Liver (tissue), 8 donors: ENCODE measurements at regions not wholly inside any gene's neighbourhood (a gene's known extent, or its start where the extent isn't known, plus 50 kb on each side); places are given as distances from the start of the nearest gene placed in this dataset.
"Not testable (repeated sequence)": the region's sequence is repeated elsewhere in the genome, so short reads cannot be mapped to it uniquely, and the experiment has no call there.

Experiments
- DNase-seq: peaks from one replicate; pipeline ENCODE4 v3.0.0-alpha.2; 2017; ENCODE audit warnings: low spot score
- H3K27ac ChIP-seq, 2 donors: one replicate each; pipeline ENCODE4 v1.7.0; 2013; ENCODE audit warnings: inconsistent platforms in 2 of 2, low read length in 2 of 2, control low read depth in 1 of 2, low read depth in 1 of 2, mild to moderate bottlenecking in 1 of 2
- H3K27me3 ChIP-seq, 4 donors: one replicate each; pipeline versions ENCODE4 v1.6.1 to v1.7.0; 2013; ENCODE audit warnings: low read length in 3 of 4, inconsistent platforms in 1 of 4, mild to moderate bottlenecking in 1 of 4, moderate library complexity in 1 of 4; ENCODE audit not compliant: control insufficient read depth in 4 of 4, insufficient read depth in 4 of 4
- H3K36me3 ChIP-seq, 4 donors: one replicate each; pipeline versions ENCODE4 v1.6.1 to v1.7.0; 2013; ENCODE audit warnings: low read length in 3 of 4, mild to moderate bottlenecking in 3 of 4, low read depth in 1 of 4, moderate library complexity in 1 of 4; ENCODE audit not compliant: control insufficient read depth in 4 of 4, insufficient read depth in 3 of 4
- H3K4me1 ChIP-seq, 4 donors: one replicate each; pipeline versions ENCODE4 v1.6.1 to v1.7.0; 2013; ENCODE audit warnings: low read length in 3 of 4, mild to moderate bottlenecking in 3 of 4, moderate library complexity in 1 of 4; ENCODE audit not compliant: control insufficient read depth in 4 of 4, insufficient read depth in 4 of 4
- H3K4me3 ChIP-seq, 3 donors: one replicate each; pipeline versions ENCODE4 v1.6.1 to v1.7.0; 2013; ENCODE audit warnings: low read length in 3 of 3, control low read depth in 1 of 3, low read depth in 1 of 3, mild to moderate bottlenecking in 1 of 3
- H3K9ac ChIP-seq, 2 donors: one replicate each; pipeline ENCODE4 v1.7.0; 2013; ENCODE audit warnings: low read length in 2 of 2, mild to moderate bottlenecking in 2 of 2, moderate library complexity in 2 of 2, control low read depth in 1 of 2, low read depth in 1 of 2
- H3K9me3 ChIP-seq, 4 donors: one replicate each; pipeline versions ENCODE4 v1.6.1 to v1.7.0; 2013; ENCODE audit warnings: low read length in 3 of 4; ENCODE audit not compliant: control insufficient read depth in 4 of 4
- ATF3 ChIP-seq: IDR thresholded peaks from 2 replicates; pipeline ENCODE4 v1.6.1; 2016; ENCODE audit warnings: antibody characterized with exemption
- CTCF ChIP-seq: fragments of 150-350 bp; IDR thresholded peaks from 2 replicates; pipeline ENCODE4 v1.5.1; 2017; ENCODE audit warnings: improper control_type of control experiment, low read depth, low read length; ENCODE audit not compliant: missing input control
- EGR1 ChIP-seq, 2 donors: IDR thresholded peaks; 2 replicates each; pipeline ENCODE4 v1.6.1; 2016 to 2018; ENCODE audit warnings: antibody characterized with exemption in 2 of 2, low read depth in 2 of 2
- FOXA1 ChIP-seq: IDR thresholded peaks from 2 replicates; pipeline ENCODE4 v1.6.1; 2016; ENCODE audit warnings: antibody characterized with exemption
- FOXA2 ChIP-seq: IDR thresholded peaks from 2 replicates; pipeline ENCODE4 v1.6.1; 2016; ENCODE audit warnings: antibody characterized with exemption
- GABPA ChIP-seq, 2 donors: IDR thresholded peaks in 1 of 2; conservative IDR thresholded peaks in 1 of 2; 2 replicates each; pipeline ENCODE4 v1.6.1; 2016; ENCODE audit warnings: antibody characterized with exemption in 2 of 2, mild to moderate bottlenecking in 1 of 2, moderate library complexity in 1 of 2
- JUND ChIP-seq, 2 donors: IDR thresholded peaks; 2 replicates each; pipeline ENCODE4 v1.6.1; 2016; ENCODE audit warnings: antibody characterized with exemption in 2 of 2
- RAD21 ChIP-seq, 2 donors: IDR thresholded peaks; 2 replicates each; pipeline ENCODE4 v1.6.1; 2016; ENCODE audit warnings: antibody characterized with exemption in 2 of 2, mild to moderate bottlenecking in 2 of 2
- SP1 ChIP-seq: IDR thresholded peaks from 2 replicates; pipeline ENCODE4 v1.6.1; 2018; ENCODE audit warnings: antibody characterized with exemption, mild to moderate bottlenecking
- WGBS: extraction: QIAGEN DNeasy Blood & Tissue Kit; methylation state at CpG from one replicate; pipeline ENCODE4 v1.1.7; 2013; 5-methylcytosine and 5-hydroxymethylcytosine counted together
- TF ChIP-seq, protein P1 (sequence below): IDR thresholded peaks from 2 replicates; pipeline ENCODE4 v1.6.1; 2016; ENCODE audit warnings: antibody characterized with exemption
- TF ChIP-seq, protein P2 (sequence below): IDR thresholded peaks from 2 replicates; pipeline ENCODE4 v1.6.1; 2016; ENCODE audit warnings: antibody characterized with exemption
- donor health status: healthy.
- donor health status: healthy.
- donor health status: healthy.
- donor health status: healthy.
- donor health status: healthy.

GRCh38 chr1:192463661-192464060 is 111.9 kb upstream of the RGS1 start (continued):
- TF ChIP-seq, protein P1, sequence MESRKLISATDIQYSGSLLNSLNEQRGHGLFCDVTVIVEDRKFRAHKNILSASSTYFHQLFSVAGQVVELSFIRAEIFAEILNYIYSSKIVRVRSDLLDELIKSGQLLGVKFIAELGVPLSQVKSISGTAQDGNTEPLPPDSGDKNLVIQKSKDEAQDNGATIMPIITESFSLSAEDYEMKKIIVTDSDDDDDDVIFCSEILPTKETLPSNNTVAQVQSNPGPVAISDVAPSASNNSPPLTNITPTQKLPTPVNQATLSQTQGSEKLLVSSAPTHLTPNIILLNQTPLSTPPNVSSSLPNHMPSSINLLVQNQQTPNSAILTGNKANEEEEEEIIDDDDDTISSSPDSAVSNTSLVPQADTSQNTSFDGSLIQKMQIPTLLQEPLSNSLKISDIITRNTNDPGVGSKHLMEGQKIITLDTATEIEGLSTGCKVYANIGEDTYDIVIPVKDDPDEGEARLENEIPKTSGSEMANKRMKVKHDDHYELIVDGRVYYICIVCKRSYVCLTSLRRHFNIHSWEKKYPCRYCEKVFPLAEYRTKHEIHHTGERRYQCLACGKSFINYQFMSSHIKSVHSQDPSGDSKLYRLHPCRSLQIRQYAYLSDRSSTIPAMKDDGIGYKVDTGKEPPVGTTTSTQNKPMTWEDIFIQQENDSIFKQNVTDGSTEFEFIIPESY, result no peak
- TF ChIP-seq SP1, result no peak

GRCh38 chr1:192465221-192465620 is 110.4 kb upstream of the RGS1 start:
- not testable (repeated sequence) for H3K4me3 ChIP-seq, H3K27ac ChIP-seq, H3K36me3 ChIP-seq, H3K4me1 ChIP-seq, DNase-seq, H3K27me3 ChIP-seq, H3K9ac ChIP-seq, H3K9me3 ChIP-seq
- 81% methylated on average over 4 of the region's 4 CpGs for WGBS

DNA sequence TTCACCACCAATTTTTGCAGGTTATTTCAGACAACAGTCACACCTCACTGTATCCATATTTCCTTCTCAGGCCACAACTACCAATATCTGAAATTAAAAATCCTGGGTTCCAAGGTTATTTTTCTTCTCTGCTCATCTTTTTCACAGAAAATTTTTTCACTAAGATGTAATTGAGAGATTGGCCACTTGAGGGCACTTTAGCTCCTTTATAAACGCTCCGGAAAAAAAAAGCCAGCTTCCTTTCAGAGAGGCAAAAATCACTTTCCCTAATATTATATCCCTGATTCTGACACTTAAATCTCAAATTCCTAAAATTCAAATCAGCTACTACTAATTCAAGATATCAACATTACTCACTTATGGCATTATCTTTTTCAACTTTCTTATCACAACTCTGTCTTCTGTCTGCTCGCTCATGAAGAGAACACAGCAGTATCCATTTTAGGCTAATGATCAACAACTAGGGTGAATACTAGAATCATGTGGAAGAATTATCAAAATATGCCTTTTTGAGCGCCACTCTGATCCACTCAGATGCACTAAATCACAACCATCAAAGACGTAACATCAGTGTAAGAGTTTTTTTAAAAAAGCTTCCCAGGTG is 101.4 kb upstream of the RGS1 start:
- 38% methylated on average over 5 of the region's 5 CpGs for WGBS
- no peaks in the 10 kb centered on the region for H3K36me3 ChIP-seq

More for the DNA sequence above, 101.4 kb upstream of the RGS1 start:
- H3K27ac ChIP-seq, result no peak overlapping the region
- H3K4me1 ChIP-seq, result no peaks in the 10 kb centered on the region
- no peaks in the 10 kb centered on the region for H3K9me3 ChIP-seq
- no peak for TF ChIP-seq EGR1 (IDR thresholded peaks at IDR 0.05; ENCODE audit: low read depth in 2 of 2)
- TF ChIP-seq FOXA1, result no peak
- TF ChIP-seq CTCF, result peak; percentile 66
- no peak for TF ChIP-seq GABPA (IDR thresholded peaks at IDR 0.05 in 1 of 2, conservative IDR thresholded peaks at IDR 0.05 in 1 of 2)
- TF ChIP-seq, protein P2, sequence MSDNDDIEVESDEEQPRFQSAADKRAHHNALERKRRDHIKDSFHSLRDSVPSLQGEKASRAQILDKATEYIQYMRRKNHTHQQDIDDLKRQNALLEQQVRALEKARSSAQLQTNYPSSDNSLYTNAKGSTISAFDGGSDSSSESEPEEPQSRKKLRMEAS, result no peak
- TF ChIP-seq JUND (IDR thresholded peaks at IDR 0.05), result no peak
- no peak for TF ChIP-seq ATF3
- no peak for TF ChIP-seq FOXA2
- TF ChIP-seq RAD21 (IDR thresholded peaks at IDR 0.05), result peak; percentile 81 to 83
- no peaks in the 10 kb centered on the region for H3K27me3 ChIP-seq
- no peak for DNase-seq
- no peak overlapping the region for H3K4me3 ChIP-seq
- no peak overlapping the region for H3K9ac ChIP-seq
